Endothelial cell of umbilical vein (primary cell): ENCODE measurements at regions not wholly inside any gene's neighbourhood (a gene's known extent, or its start where the extent isn't known, plus 50 kb on each side); places are given as distances from the start of the nearest gene placed in this dataset.

Experiments used
- BruUV-seq: library from RNA; stranded (reverse); fragments of 400-500 nt; replicated peaks from 2 replicates; lab custom pipeline; 2021; lab: Mats Ljungman, UMichigan
- CTCF ChIA-PET: fragments of 300-600, 350-600 bp; sonication (Branson Sonifier 250); formaldehyde crosslinking; loops from one replicate; lab custom pipeline; 2021; ENCODE audit warnings: antibody characterized with exemption, inconsistent platforms; lab: Charles Lee
- POLR2A ChIA-PET: fragments of 300-600, 350-600 bp; sonication (Branson Sonifier 250); formaldehyde crosslinking; loops from one replicate; lab custom pipeline; 2021; ENCODE audit warnings: antibody characterized with exemption, inconsistent platforms; lab: Charles Lee
- DNase-seq: peaks from one replicate; pipeline ENCODE4 v3.0.0-alpha.2; 2011; ENCODE audit warnings: low read depth, low spot score
- FAIRE-seq: peaks from 2 replicates; lab custom pipeline; 2011; peaks lifted over from hg19 to GRCh38; lab: Jason Lieb, UNC
- H2AFZ ChIP-seq: 2 replicates; pipeline ENCODE4 v1.6.0; 2012; ENCODE audit warnings: low read depth, low read length, control low read depth, inconsistent platforms
- H3K27ac ChIP-seq: 2 replicates; pipeline ENCODE4 v1.5.1; 2011; ENCODE audit warnings: low read depth, mild to moderate bottlenecking, control low read depth, low read length, moderate library complexity; ENCODE audit not compliant: insufficient read depth
- H3K27me3 ChIP-seq, 2 experiments: 2 replicates each; pipeline versions ENCODE4 v1.6.0 to v1.6.1; 2011; ENCODE audit warnings: low read length in 2 of 2, mixed read lengths in 1 of 2; ENCODE audit not compliant: control insufficient read depth in 2 of 2, insufficient read depth in 2 of 2
- H3K36me3 ChIP-seq, 2 experiments: 2 replicates in 1 of 2; 3 replicates in 1 of 2; pipeline ENCODE4 v1.5.1; 2011; ENCODE audit warnings: low read length in 2 of 2, mild to moderate bottlenecking in 1 of 2, moderate library complexity in 1 of 2; ENCODE audit not compliant: control insufficient read depth in 2 of 2, insufficient read depth in 2 of 2; ENCODE audit errors: extremely low read depth in 1 of 2
- H3K4me1 ChIP-seq: 3 replicates; pipeline ENCODE4 v1.5.1; 2011; ENCODE audit warnings: mild to moderate bottlenecking, low read length; ENCODE audit not compliant: control insufficient read depth, insufficient read depth; ENCODE audit errors: extremely low read depth
- H3K4me2 ChIP-seq: 2 replicates; pipeline ENCODE4 v1.6.1; 2011; ENCODE audit warnings: low read length, control low read depth, mixed read lengths; ENCODE audit not compliant: insufficient read depth
- H3K4me3 ChIP-seq, 3 experiments: fragments of 200-600 bp in 1 of 3; sonication (generic), shearing (Covaris generic) in 1 of 3; replicated peaks in 1 of 3; 2 replicates each; pipeline ENCODE4 v1.5.1; 2011 to 2016; ENCODE audit warnings: control low read depth in 3 of 3, low read length in 3 of 3, mild to moderate bottlenecking in 2 of 3, inconsistent platforms in 1 of 3, low read depth in 1 of 3, moderate library complexity in 1 of 3; ENCODE audit not compliant: insufficient read depth in 1 of 3
- H3K79me2 ChIP-seq: 2 replicates; pipeline ENCODE4 v1.6.0; 2012; ENCODE audit warnings: low read length, inconsistent platforms; ENCODE audit not compliant: control insufficient read depth, insufficient read depth
- H3K9ac ChIP-seq: replicated peaks from 2 replicates; pipeline ENCODE3; 2011; ENCODE audit warnings: low read length, control low read depth; ENCODE audit not compliant: insufficient read depth; ENCODE audit errors: extremely low read depth
- H3K9me1 ChIP-seq: replicated peaks from 3 replicates; pipeline ENCODE4 v1.6.0; 2011; ENCODE audit warnings: mild to moderate bottlenecking, low read length; ENCODE audit not compliant: control insufficient read depth, insufficient read depth; ENCODE audit errors: extremely low read depth
- H3K9me3 ChIP-seq: replicated peaks from 2 replicates; pipeline ENCODE4 v1.5.1; 2012; ENCODE audit warnings: low read length, inconsistent platforms; ENCODE audit not compliant: control insufficient read depth, insufficient read depth
- H4K20me1 ChIP-seq: replicated peaks from 2 replicates; pipeline ENCODE3; 2011; ENCODE audit warnings: mild to moderate bottlenecking, low read length; ENCODE audit not compliant: control insufficient read depth, insufficient read depth; ENCODE audit errors: extremely low read depth
- CTCF ChIP-seq, 2 donors: IDR thresholded peaks; 1 replicate in 1 of 2; 2 replicates in 1 of 2; pipeline ENCODE4 v1.5.1; 2011; ENCODE audit warnings: low read length in 2 of 2, mild to moderate bottlenecking in 2 of 2, moderate library complexity in 2 of 2, control low read depth in 1 of 2, inconsistent platforms in 1 of 2, low read depth in 1 of 2; ENCODE audit not compliant: insufficient read depth in 1 of 2; ENCODE audit errors: extremely low read depth in 1 of 2
- EZH2 ChIP-seq: IDR thresholded peaks from 2 replicates; pipeline ENCODE4 v1.6.1; 2012; ENCODE audit warnings: borderline replicate concordance, low read depth, mild to moderate bottlenecking, moderate library complexity, low read length, inconsistent platforms; ENCODE audit not compliant: severe bottlenecking
- FOS ChIP-seq: IDR thresholded peaks from 2 replicates; pipeline ENCODE4 v1.6.1; 2011; ENCODE audit warnings: mild to moderate bottlenecking, low read length, moderate library complexity, borderline replicate concordance; ENCODE audit not compliant: insufficient read depth
- MAX ChIP-seq: IDR thresholded peaks from 2 replicates; pipeline ENCODE4 v1.6.1; 2011; ENCODE audit not compliant: insufficient read depth, insufficient read length
- MYC ChIP-seq: IDR thresholded peaks from one replicate; pipeline ENCODE4 v1.6.1; 2011; ENCODE audit warnings: mild to moderate bottlenecking, low read depth, low read length
- POLR2A ChIP-seq: IDR thresholded peaks from 2 replicates; pipeline ENCODE4 v1.6.1; 2012; ENCODE audit warnings: low read depth, mild to moderate bottlenecking, control low read depth, low read length
- POLR2AphosphoS5 ChIP-seq: IDR thresholded peaks from 2 replicates; pipeline ENCODE4 v1.6.1; 2012; ENCODE audit warnings: low read depth, mild to moderate bottlenecking, control low read depth, low read length, moderate library complexity; ENCODE audit not compliant: insufficient read depth
- dilution Hi-C: fragments of 300-500 bp; cut with MboI; formaldehyde crosslinking; loops from one replicate; pipeline ENCODE4 v1.15.0; 2019; ENCODE audit warnings: low sequenced_read_pairs; ENCODE audit not compliant: extremely low pct_ligation_motif_present
- intact Hi-C: fragments of 100-400 bp; cut with micrococcal nuclease; formaldehyde crosslinking; loops from one replicate; pipeline ENCODE4 v1.10.0; 2022

- dilution Hi-C loops (no loop called here), intact Hi-C loops (no loop called here)
- no TSS peak for BruUV-seq
- TF ChIP-seq CTCF (IDR thresholded peaks at IDR 0.05; ENCODE audit: extremely low read depth in 1 of 2, insufficient read depth in 1 of 2, low read depth in 1 of 2, low read length in 2 of 2) = no peak
- no peak for TF ChIP-seq EZH2
- TF ChIP-seq POLR2A = no peak
- no peak for TF ChIP-seq POLR2AphosphoS5
- no peak for TF ChIP-seq MYC
- no peak for TF ChIP-seq FOS
- TF ChIP-seq MAX = no peak
- Histone ChIP-seq H3K9me1 (no peaks in the 10 kb centered on the region), H3K79me2 (no peaks in the 10 kb centered on the region), H3K4me3 (no peak overlapping the region), H3K27ac (no peak overlapping the region), H4K20me1 (no peaks in the 10 kb centered on the region), H3K36me3 (no peaks in the 10 kb centered on the region), H3K9ac (no peak overlapping the region), H2AFZ (no peak overlapping the region), H3K4me2 (no peak overlapping the region), H3K27me3 (no peaks in the 10 kb centered on the region), H3K4me1 (peaks cover 9% of the 10 kb centered on the region), H3K9me3 (no peaks in the 10 kb centered on the region)
- POLR2A ChIA-PET = no interaction called here
- no peak for DNase-seq
- no peak for FAIRE-seq
- CTCF ChIA-PET = no interaction called here
These were observed 90.1 kb downstream of the ACKR3 start for GRCh38 chr2:236659758-236660150.
